ENCODE measurements at regions not wholly inside any gene's neighbourhood (a gene's known extent, or its start where the extent isn't known, plus 50 kb on each side); places are given as distances from the start of the nearest gene placed in this dataset.

GRCh38 chr16:87064731-87065445 is 252.3 kb downstream of the C16orf95 start:
- Histone ChIP-seq H3K4me3 (no peak overlapping the region), H3K9me3 (no peaks in the 10 kb centered on the region), H3K36me3 (ENCODE audit: low read depth) (no peaks in the 10 kb centered on the region), H3K4me1 (ENCODE audit: low read depth) (no peaks in the 10 kb centered on the region)
- DNase-seq (no peak), ATAC-seq (no peak)
- TF ChIP-seq CTCF (IDR thresholded peaks at IDR 0.05): no peak
- intact Hi-C loops (cut with DNase I, micrococcal nuclease): loop anchor here (5.0 kb wide), 2 partner anchors 498 to 503 kb away; partner anchors contain the start of gene FOXC2 (in 1 of the 2)

- DNase-seq: no peak
- no peak for TF ChIP-seq CTCF (IDR thresholded peaks at IDR 0.05)
- intact Hi-C loops (cut with DNase I, micrococcal nuclease): no loop called here
- no peak overlapping the region for H3K4me3 ChIP-seq
- H3K9me3 ChIP-seq: no peaks in the 10 kb centered on the region
- H3K4me1 ChIP-seq (ENCODE audit: low read depth): no peaks in the 10 kb centered on the region
- H3K36me3 ChIP-seq (ENCODE audit: low read depth): no peaks in the 10 kb centered on the region
- no peak for ATAC-seq
Measured at GRCh38 chr16:87065446-87066132, 251.6 kb downstream of the C16orf95 start.

GRCh38 chr16:87066133-87067002 is 250.8 kb downstream of the C16orf95 start:
- DNase-seq (no peak), ATAC-seq (no peak)
- intact Hi-C loops (cut with DNase I, micrococcal nuclease): no loop called here

GRCh38 chr16:87067003-87067556 is 250.1 kb downstream of the C16orf95 start:
- no peak overlapping the region for H3K4me3 ChIP-seq
- no peaks in the 10 kb centered on the region for H3K9me3 ChIP-seq
- ATAC-seq (no peak), DNase-seq (no peak)
- H3K4me1 ChIP-seq (ENCODE audit: low read depth): no peaks in the 10 kb centered on the region
- H3K36me3 ChIP-seq (ENCODE audit: low read depth): no peaks in the 10 kb centered on the region
- TF ChIP-seq CTCF (IDR thresholded peaks at IDR 0.05): no peak
- intact Hi-C loops (cut with DNase I, micrococcal nuclease): no loop called here

More at GRCh38 chr16:87066133-87067002, 250.8 kb downstream of the C16orf95 start:
- H3K4me3 ChIP-seq: no peak overlapping the region
- H3K36me3 ChIP-seq (ENCODE audit: low read depth): no peaks in the 10 kb centered on the region
- H3K4me1 ChIP-seq (ENCODE audit: low read depth): no peaks in the 10 kb centered on the region
- no peak for TF ChIP-seq CTCF (IDR thresholded peaks at IDR 0.05)
- no peaks in the 10 kb centered on the region for H3K9me3 ChIP-seq

Data from mucosa of descending colon (tissue), 3 donors.